ENCODE measurements at regions not wholly inside any gene's neighbourhood (a gene's known extent, or its start where the extent isn't known, plus 50 kb on each side); places are given as distances from the start of the nearest gene placed in this dataset.

DNA sequence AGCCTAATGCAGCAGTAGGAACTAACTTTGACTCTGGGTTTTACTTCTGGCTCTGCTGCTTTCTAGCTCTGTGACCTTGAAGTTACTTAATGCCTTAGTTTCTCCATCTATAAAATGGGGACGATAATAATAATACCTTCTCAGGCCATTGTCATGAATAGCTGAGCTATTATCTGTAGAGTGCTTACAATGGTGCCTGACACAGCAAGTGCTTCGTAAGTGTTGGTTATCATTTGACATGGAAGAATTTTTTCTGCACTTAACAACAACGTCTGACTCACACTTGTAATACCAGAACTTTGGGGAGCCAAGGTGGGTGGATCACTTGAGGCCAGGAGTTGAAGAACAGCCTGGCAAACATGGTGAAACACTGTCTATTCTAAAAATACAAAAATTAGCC lies 140.5 kb downstream of the ARL4A start:
- no peak for TF ChIP-seq EZH2 (IDR thresholded peaks at IDR 0.05)
- no peak for TF ChIP-seq POLR2AphosphoS5 (IDR thresholded peaks at IDR 0.05; ENCODE audit: borderline replicate concordance, low read depth, low read length)
